ENCODE measurements at regions not wholly inside any gene's neighbourhood (a gene's known extent, or its start where the extent isn't known, plus 50 kb on each side); places are given as distances from the start of the nearest gene placed in this dataset.

GRCh38 chr9:28714188-28714587 is 1140.9 kb upstream of the C9orf72 start:
- Histone ChIP-seq H3K36me3 (no peaks in the 10 kb centered on the region), H3K27me3 (no peaks in the 10 kb centered on the region), H3K9me3 (no peaks in the 10 kb centered on the region), H3K27ac (replicated peaks in 1 of 4) (no peak overlapping the region), H3K4me1 (no peaks in the 10 kb centered on the region), H3K4me3 (no peak overlapping the region)
- intact Hi-C loops (cut with DNase I), result no loop called here
- no peak for DNase-seq (ENCODE audit: extremely low spot score)
- WGBS, result 88% methylated on average over 3 of the region's 3 CpGs
- TF ChIP-seq EP300 (IDR thresholded peaks at IDR 0.05) (no peak), POLR2A (IDR thresholded peaks at IDR 0.05; ENCODE audit: low read depth) (no peak), CTCF (IDR thresholded peaks at IDR 0.05) (no peak), POLR2AphosphoS5 (IDR thresholded peaks at IDR 0.05) (no peak)

- WGBS, result 64% methylated on average over 1 of the region's 1 CpG
- H3K4me1 ChIP-seq, result no peaks in the 10 kb centered on the region
- TF ChIP-seq EP300 (IDR thresholded peaks at IDR 0.05) (no peak), CTCF (IDR thresholded peaks at IDR 0.05) (no peak), POLR2AphosphoS5 (IDR thresholded peaks at IDR 0.05) (no peak), POLR2A (IDR thresholded peaks at IDR 0.05; ENCODE audit: low read depth) (no peak)
These were observed 1144.9 kb upstream of the C9orf72 start for GRCh38 chr9:28718226-28718625.

GRCh38 chr9:28720746-28721145 is 1147.5 kb upstream of the C9orf72 start:
- Histone ChIP-seq H3K4me3 (no peak overlapping the region), H3K36me3 (no peaks in the 10 kb centered on the region), H3K27ac (replicated peaks in 1 of 4) (no peak overlapping the region), H3K9me3 (no peaks in the 10 kb centered on the region), H3K4me1 (no peaks in the 10 kb centered on the region), H3K27me3 (no peaks in the 10 kb centered on the region)
- intact Hi-C loops (cut with DNase I), result no loop called here
- TF ChIP-seq POLR2A (IDR thresholded peaks at IDR 0.05; ENCODE audit: low read depth), result no peak
- no peak for TF ChIP-seq CTCF (IDR thresholded peaks at IDR 0.05)
- TF ChIP-seq EP300 (IDR thresholded peaks at IDR 0.05), result no peak
- TF ChIP-seq POLR2AphosphoS5 (IDR thresholded peaks at IDR 0.05), result no peak
- DNase-seq (ENCODE audit: extremely low spot score), result no peak
- WGBS, result 94% methylated on average over 1 of the region's 1 CpG

More at GRCh38 chr9:28718226-28718625, 1144.9 kb upstream of the C9orf72 start:
- no peak overlapping the region for H3K27ac ChIP-seq (replicated peaks in 1 of 4)
- no peaks in the 10 kb centered on the region for H3K27me3 ChIP-seq
- DNase-seq (ENCODE audit: extremely low spot score), result no peak
- intact Hi-C loops (cut with DNase I), result no loop called here
- H3K9me3 ChIP-seq, result no peaks in the 10 kb centered on the region
- no peak overlapping the region for H3K4me3 ChIP-seq
- H3K36me3 ChIP-seq, result no peaks in the 10 kb centered on the region

- Histone ChIP-seq H3K27me3 (no peaks in the 10 kb centered on the region), H3K4me3 (no peak overlapping the region), H3K4me1 (no peaks in the 10 kb centered on the region), H3K27ac (replicated peaks in 1 of 4) (no peak overlapping the region), H3K9me3 (no peaks in the 10 kb centered on the region), H3K36me3 (no peaks in the 10 kb centered on the region)
- no peak for DNase-seq (ENCODE audit: extremely low spot score)
- 53% methylated on average over 2 of the region's 2 CpGs for WGBS
- intact Hi-C loops (cut with DNase I), result no loop called here
- TF ChIP-seq EP300 (IDR thresholded peaks at IDR 0.05) (no peak), POLR2AphosphoS5 (IDR thresholded peaks at IDR 0.05) (no peak), CTCF (IDR thresholded peaks at IDR 0.05) (no peak), POLR2A (IDR thresholded peaks at IDR 0.05; ENCODE audit: low read depth) (no peak)
These were observed 1156.8 kb upstream of the C9orf72 start for GRCh38 chr9:28730111-28730510.

GRCh38 chr9:28735738-28736342 is 1162.6 kb upstream of the C9orf72 start:
- no peak for TF ChIP-seq POLR2AphosphoS5 (IDR thresholded peaks at IDR 0.05)
- no peak for TF ChIP-seq POLR2A (IDR thresholded peaks at IDR 0.05; ENCODE audit: low read depth)
- TF ChIP-seq CTCF (IDR thresholded peaks at IDR 0.05), result no peak
- TF ChIP-seq EP300 (IDR thresholded peaks at IDR 0.05), result no peak
- WGBS, result 38% methylated on average over 1 of the region's 1 CpG
- intact Hi-C loops (cut with DNase I), result no loop called here

More at GRCh38 chr9:28735738-28736342, 1162.6 kb upstream of the C9orf72 start:
- Histone ChIP-seq H3K4me1 (no peaks in the 10 kb centered on the region), H3K36me3 (no peaks in the 10 kb centered on the region), H3K27ac (replicated peaks in 1 of 4) (no peak overlapping the region), H3K9me3 (no peaks in the 10 kb centered on the region), H3K4me3 (no peak overlapping the region), H3K27me3 (no peaks in the 10 kb centered on the region)
- no peak for DNase-seq (ENCODE audit: extremely low spot score)

Data from esophagus muscularis mucosa (tissue), 4 donors.